Naive thymus-derived CD4-positive, alpha-beta T cell (primary cell): ENCODE measurements at regions not wholly inside any gene's neighbourhood (a gene's known extent, or its start where the extent isn't known, plus 50 kb on each side); places are given as distances from the start of the nearest gene placed in this dataset.

Source experiments
- ATAC-seq: fragments of 150-1000 bp; cut with Tn5 transposase; 2 replicates; pipeline ENCODE4 v1.10.0; 2021; ENCODE audit warnings: mild to moderate bottlenecking, moderate library complexity
- CTCF ChIA-PET: fragments of 350-600 bp; sonication (Branson Sonifier 250); formaldehyde crosslinking; loops from one replicate; lab custom pipeline; 2021; ENCODE audit warnings: antibody characterized with exemption; lab: Charles Lee
- POLR2A ChIA-PET: fragments of 350-600 bp; sonication (Branson Sonifier 250); formaldehyde crosslinking; loops from one replicate; lab custom pipeline; 2021; ENCODE audit warnings: antibody characterized with exemption, inconsistent platforms; lab: Charles Lee
- DNase-seq, 9 donors: peaks; one replicate each; pipeline versions ENCODE4 v3.0.0 to v3.0.0-alpha.2; 2020 to 2022; ENCODE audit warnings: mixed read lengths in 1 of 9
- H3K27ac ChIP-seq: one replicate; pipeline ENCODE4 v1.7.0; 2013; ENCODE audit warnings: mild to moderate bottlenecking, low read depth, low read length, moderate library complexity
- H3K27me3 ChIP-seq, 2 donors: one replicate each; pipeline ENCODE4 v1.7.0; 2013; ENCODE audit warnings: low read length in 2 of 2, mild to moderate bottlenecking in 2 of 2, moderate library complexity in 2 of 2; ENCODE audit not compliant: control insufficient read depth in 2 of 2, insufficient read depth in 2 of 2
- H3K36me3 ChIP-seq, 3 experiments: 1 replicate in 2 of 3; 2 replicates in 1 of 3; pipeline ENCODE4 v1.7.0; 2013; ENCODE audit warnings: low read length in 3 of 3, mild to moderate bottlenecking in 3 of 3, moderate library complexity in 1 of 3; ENCODE audit not compliant: insufficient read depth in 3 of 3, control insufficient read depth in 2 of 3
- H3K4me1 ChIP-seq, 2 donors: one replicate each; pipeline ENCODE4 v1.7.0; 2013; ENCODE audit warnings: low read length in 2 of 2, mild to moderate bottlenecking in 2 of 2, moderate library complexity in 1 of 2; ENCODE audit not compliant: control insufficient read depth in 2 of 2, insufficient read depth in 2 of 2
- H3K4me3 ChIP-seq: 2 replicates; pipeline ENCODE4 v1.7.0; 2013; ENCODE audit warnings: mild to moderate bottlenecking, low read length
- H3K9me3 ChIP-seq, 3 experiments: 1 replicate in 2 of 3; 2 replicates in 1 of 3; pipeline ENCODE4 v1.7.0; 2013; ENCODE audit warnings: low read length in 3 of 3; ENCODE audit not compliant: control insufficient read depth in 2 of 3
- H3K27ac Mint-ChIP-seq, 9 donors: one replicate each; pipeline ENCODE4 v1.8.0; 2020 to 2022; ENCODE audit warnings: mixed read lengths in 9 of 9, mild to moderate bottlenecking in 8 of 9, moderate library complexity in 5 of 9, inconsistent platforms in 2 of 9
- H3K27me3 Mint-ChIP-seq, 5 donors: one replicate each; pipeline ENCODE4 v1.8.0; 2021 to 2022; ENCODE audit warnings: mixed read lengths in 5 of 5, mild to moderate bottlenecking in 1 of 5
- H3K36me3 Mint-ChIP-seq, 5 donors: one replicate each; pipeline ENCODE4 v1.8.0; 2020 to 2022; ENCODE audit warnings: mixed read lengths in 5 of 5, mild to moderate bottlenecking in 3 of 5, inconsistent platforms in 1 of 5
- H3K4me1 Mint-ChIP-seq, 7 donors: one replicate each; pipeline ENCODE4 v1.8.0; 2020 to 2022; ENCODE audit warnings: mixed read lengths in 7 of 7, mild to moderate bottlenecking in 3 of 7, inconsistent platforms in 1 of 7
- H3K4me3 Mint-ChIP-seq, 10 donors: one replicate each; pipeline ENCODE4 v1.8.0; 2020 to 2022; ENCODE audit warnings: mild to moderate bottlenecking in 10 of 10, mixed read lengths in 10 of 10, moderate library complexity in 6 of 10, inconsistent platforms in 2 of 10
- H3K9me3 Mint-ChIP-seq, 11 donors: one replicate each; pipeline ENCODE4 v1.8.0; 2020 to 2022; ENCODE audit warnings: mixed read lengths in 11 of 11, mild to moderate bottlenecking in 4 of 11, inconsistent platforms in 1 of 11, moderate library complexity in 1 of 11
- intact Hi-C, 2 donors: fragments of 100-400 bp; cut with micrococcal nuclease; formaldehyde crosslinking; loops; one replicate each; pipeline ENCODE4 v1.15.1; 2023

- no peak overlapping the region for H3K4me3 Mint-ChIP-seq
- POLR2A ChIA-PET = no interaction called here
- peaks cover 0 to 3% (median 0%) of the 10 kb centered on the region in 11 donors for H3K9me3 Mint-ChIP-seq
- no peaks in the 10 kb centered on the region for H3K36me3 Mint-ChIP-seq
- H3K27ac Mint-ChIP-seq = no peak overlapping the region
- peaks cover 0 to 19% (median 6%) of the 10 kb centered on the region in 5 donors for H3K27me3 Mint-ChIP-seq
- Histone ChIP-seq H3K9me3 (no peaks in the 10 kb centered on the region), H3K4me1 (no peaks in the 10 kb centered on the region), H3K4me3 (no peak overlapping the region), H3K36me3 (no peaks in the 10 kb centered on the region), H3K27me3 (no peaks in the 10 kb centered on the region), H3K27ac (no peak overlapping the region)
- CTCF ChIA-PET = no interaction called here
- intact Hi-C loops = no loop called here
- ATAC-seq (no peak), DNase-seq (no peak)
- H3K4me1 Mint-ChIP-seq = peaks cover 0 to 10% (median 3%) of the 10 kb centered on the region in 7 donors
Measured at GRCh38 chr10:94206176-94206575, 156.6 kb downstream of the NOC3L start.

- H3K4me1 Mint-ChIP-seq = peaks cover 0 to 10% (median 3%) of the 10 kb centered on the region in 7 donors
- Histone ChIP-seq H3K27ac (no peak overlapping the region), H3K4me1 (no peaks in the 10 kb centered on the region), H3K27me3 (no peaks in the 10 kb centered on the region), H3K4me3 (no peak overlapping the region), H3K36me3 (no peaks in the 10 kb centered on the region), H3K9me3 (no peaks in the 10 kb centered on the region)
- DNase-seq (no peak), ATAC-seq (no peak)
- H3K27me3 Mint-ChIP-seq = peaks cover 0 to 15% (median 4%) of the 10 kb centered on the region in 5 donors
- intact Hi-C loops = no loop called here
- no peak overlapping the region for H3K27ac Mint-ChIP-seq
- CTCF ChIA-PET = no interaction called here
- peaks cover 0 to 3% (median 0%) of the 10 kb centered on the region in 11 donors for H3K9me3 Mint-ChIP-seq
- no peaks in the 10 kb centered on the region for H3K36me3 Mint-ChIP-seq
- H3K4me3 Mint-ChIP-seq = no peak overlapping the region
- POLR2A ChIA-PET = no interaction called here
Measured at GRCh38 chr10:94208315-94208714, 154.4 kb downstream of the NOC3L start.

DNA sequence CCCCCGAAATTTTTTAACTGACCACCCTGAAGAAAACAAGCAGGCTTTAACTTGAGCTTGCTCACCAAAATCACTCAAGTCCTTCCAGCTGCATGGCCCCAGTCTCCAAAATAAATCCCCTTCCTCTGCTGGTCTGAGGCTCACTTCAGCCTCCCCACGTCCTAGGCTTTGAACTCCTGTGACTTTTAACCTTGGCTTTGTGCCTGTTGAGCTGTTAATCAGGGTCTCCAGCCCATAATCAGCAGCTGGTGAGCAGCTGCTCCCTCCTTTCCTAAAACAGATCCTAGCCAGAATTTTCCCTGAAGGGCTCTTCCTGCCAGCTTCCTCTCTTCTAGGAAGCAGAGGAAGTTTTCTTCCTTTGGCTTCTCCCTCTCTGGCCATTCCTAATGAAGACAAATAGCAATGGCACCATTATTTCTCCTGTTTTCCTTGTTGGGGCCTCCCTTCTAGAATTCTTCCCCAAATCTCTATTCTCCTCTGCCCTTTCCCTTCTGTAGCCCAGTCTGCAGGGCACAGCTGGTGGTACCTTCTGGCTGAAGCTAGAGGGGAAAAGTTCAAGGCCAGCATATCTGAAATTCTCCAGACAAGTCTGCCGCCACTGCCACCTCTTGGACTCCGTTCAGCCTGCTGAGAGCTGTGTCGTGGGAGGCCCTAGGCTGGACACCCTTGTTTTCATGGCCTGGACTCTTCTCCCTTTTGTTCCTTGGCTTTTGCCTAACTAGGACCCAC is 152.1 kb downstream of the NOC3L start:
- ATAC-seq (no peak), DNase-seq (no peak)
- Histone ChIP-seq H3K4me3 (no peak overlapping the region), H3K27ac (no peak overlapping the region), H3K4me1 (no peaks in the 10 kb centered on the region), H3K36me3 (no peaks in the 10 kb centered on the region), H3K27me3 (no peaks in the 10 kb centered on the region), H3K9me3 (no peaks in the 10 kb centered on the region)
- Mint-ChIP-seq H3K4me3 (no peak overlapping the region), H3K4me1 (peaks cover 0 to 10% (median 3%) of the 10 kb centered on the region in 7 donors), H3K9me3 (peaks cover 0 to 3% (median 0%) of the 10 kb centered on the region in 11 donors), H3K36me3 (no peaks in the 10 kb centered on the region), H3K27ac (no peak overlapping the region), H3K27me3 (peaks cover 0 to 24% (median 11%) of the 10 kb centered on the region in 5 donors)
- POLR2A ChIA-PET = no interaction called here
- intact Hi-C loops = no loop called here
- CTCF ChIA-PET = no interaction called here

DNA sequence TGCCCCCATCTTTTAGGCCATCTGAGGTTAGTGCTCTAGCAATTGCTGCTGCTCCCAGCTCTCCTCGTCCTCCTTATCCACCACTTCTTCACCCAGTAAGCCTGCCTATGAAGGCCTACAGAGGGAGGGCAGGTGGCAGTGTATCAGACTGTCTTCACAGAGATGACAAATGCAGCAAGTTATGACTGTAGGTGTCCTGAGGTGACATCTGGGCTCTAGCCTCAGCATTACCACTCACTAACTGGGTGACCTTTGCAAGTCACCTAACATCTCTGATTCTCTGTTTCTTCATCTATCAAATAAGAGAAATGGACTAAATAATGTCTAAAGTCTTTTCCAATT is 151.6 kb downstream of the NOC3L start:
- H3K27me3 ChIP-seq = no peaks in the 10 kb centered on the region
- intact Hi-C loops = no loop called here
- H3K36me3 Mint-ChIP-seq = no peaks in the 10 kb centered on the region
- H3K9me3 ChIP-seq = no peaks in the 10 kb centered on the region
- H3K4me1 ChIP-seq = no peaks in the 10 kb centered on the region
- peaks cover 0 to 19% (median 11%) of the 10 kb centered on the region in 5 donors for H3K27me3 Mint-ChIP-seq
- no peak overlapping the region for H3K27ac ChIP-seq
- H3K4me3 ChIP-seq = no peak overlapping the region
- no peak overlapping the region for H3K4me3 Mint-ChIP-seq
- DNase-seq (no peak), ATAC-seq (no peak)
- no peak overlapping the region for H3K27ac Mint-ChIP-seq
- CTCF ChIA-PET = no interaction called here
- peaks cover 0 to 5% (median under 1%) of the 10 kb centered on the region in 7 donors for H3K4me1 Mint-ChIP-seq
- peaks cover 0 to 3% (median 0%) of the 10 kb centered on the region in 11 donors for H3K9me3 Mint-ChIP-seq
- POLR2A ChIA-PET = no interaction called here
- no peaks in the 10 kb centered on the region for H3K36me3 ChIP-seq

DNA sequence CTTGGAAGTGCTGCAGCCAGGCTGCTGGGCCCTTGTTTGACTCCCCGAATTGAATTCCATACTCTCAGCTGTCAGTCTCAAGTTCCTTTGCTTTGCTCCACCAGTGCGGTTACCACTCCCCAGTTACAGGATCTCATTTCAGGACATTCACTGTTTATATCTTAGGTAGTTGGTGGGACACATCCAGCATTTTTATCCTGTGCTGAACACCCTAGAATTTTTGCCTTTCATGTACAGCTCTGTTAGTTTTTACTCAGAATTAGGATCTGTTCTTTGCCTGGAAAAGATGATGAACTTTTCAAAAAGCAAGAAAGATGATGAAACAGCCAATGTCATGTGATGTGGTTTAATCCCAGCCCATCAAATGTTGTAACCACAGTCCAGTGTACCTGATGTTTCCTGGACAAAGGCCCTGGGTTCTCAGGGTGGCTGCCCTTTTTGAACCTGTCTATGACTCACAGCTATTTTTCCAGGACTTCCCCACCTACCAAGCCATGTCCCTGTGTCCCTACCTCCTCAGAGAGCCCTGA is 149.7 kb downstream of the NOC3L start:
- DNase-seq = no peak
- H3K27ac ChIP-seq = no peak overlapping the region
- intact Hi-C loops = no loop called here
- Mint-ChIP-seq H3K27ac (no peak overlapping the region), H3K4me1 (no peaks in the 10 kb centered on the region), H3K4me3 (no peak overlapping the region), H3K9me3 (peaks cover 0 to 3% (median 0%) of the 10 kb centered on the region in 11 donors), H3K36me3 (no peaks in the 10 kb centered on the region), H3K27me3 (peaks cover 0 to 21% (median 11%) of the 10 kb centered on the region in 5 donors)
- ATAC-seq = no peak
- CTCF ChIA-PET = no interaction called here
- no peaks in the 10 kb centered on the region for H3K9me3 ChIP-seq
- no peak overlapping the region for H3K4me3 ChIP-seq
- H3K4me1 ChIP-seq = no peaks in the 10 kb centered on the region
- no peaks in the 10 kb centered on the region for H3K36me3 ChIP-seq
- POLR2A ChIA-PET = no interaction called here
- no peaks in the 10 kb centered on the region for H3K27me3 ChIP-seq

DNA sequence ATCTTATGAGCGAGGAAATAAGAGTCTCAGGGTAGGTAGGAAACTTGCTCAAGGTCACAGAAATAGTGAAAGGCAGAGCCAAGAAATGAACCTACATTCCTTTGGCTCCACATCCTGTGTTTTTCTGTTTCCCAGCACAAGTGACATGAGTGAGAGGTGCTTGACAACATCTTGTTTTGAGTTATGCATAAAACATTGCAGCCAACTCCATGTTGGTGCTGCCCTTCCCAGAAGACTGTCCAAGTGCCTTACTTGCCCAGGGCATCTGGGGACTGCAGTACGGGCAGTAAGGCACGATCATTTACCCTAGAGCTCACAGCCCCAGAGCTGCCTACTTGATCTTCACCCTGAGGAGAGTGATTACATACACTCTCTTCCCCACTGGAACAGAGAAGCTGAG is 148.8 kb downstream of the NOC3L start:
- Mint-ChIP-seq H3K27ac (no peak overlapping the region), H3K9me3 (peaks cover 0 to 3% (median 0%) of the 10 kb centered on the region in 11 donors), H3K27me3 (peaks cover 0 to 21% (median 11%) of the 10 kb centered on the region in 5 donors), H3K36me3 (no peaks in the 10 kb centered on the region), H3K4me3 (no peak overlapping the region), H3K4me1 (no peaks in the 10 kb centered on the region)
- DNase-seq (no peak), ATAC-seq (no peak)
- no peaks in the 10 kb centered on the region for H3K36me3 ChIP-seq
- no peaks in the 10 kb centered on the region for H3K4me1 ChIP-seq
- no peaks in the 10 kb centered on the region for H3K9me3 ChIP-seq
- CTCF ChIA-PET = no interaction called here
- no peaks in the 10 kb centered on the region for H3K27me3 ChIP-seq
- POLR2A ChIA-PET = no interaction called here
- intact Hi-C loops = no loop called here
- no peak overlapping the region for H3K4me3 ChIP-seq
- no peak overlapping the region for H3K27ac ChIP-seq

GRCh38 chr10:94214481-94214893 is 148.3 kb downstream of the NOC3L start:
- no peaks in the 10 kb centered on the region for H3K4me1 Mint-ChIP-seq
- Histone ChIP-seq H3K36me3 (no peaks in the 10 kb centered on the region), H3K4me3 (no peak overlapping the region), H3K27me3 (no peaks in the 10 kb centered on the region), H3K27ac (no peak overlapping the region), H3K4me1 (no peaks in the 10 kb centered on the region), H3K9me3 (no peaks in the 10 kb centered on the region)
- H3K36me3 Mint-ChIP-seq = no peaks in the 10 kb centered on the region
- no peak overlapping the region for H3K4me3 Mint-ChIP-seq
- ChIA-PET POLR2A (no interaction called here), CTCF (no interaction called here)
- H3K27ac Mint-ChIP-seq = no peak overlapping the region
- intact Hi-C loops = no loop called here
- DNase-seq = no peak
- ATAC-seq = no peak
- peaks cover 0 to 3% (median 0%) of the 10 kb centered on the region in 11 donors for H3K9me3 Mint-ChIP-seq
- peaks cover 0 to 24% (median 11%) of the 10 kb centered on the region in 5 donors for H3K27me3 Mint-ChIP-seq
